ENCODE measurements at regions not wholly inside any gene's neighbourhood (a gene's known extent, or its start where the extent isn't known, plus 50 kb on each side); places are given as distances from the start of the nearest gene placed in this dataset.

DNA sequence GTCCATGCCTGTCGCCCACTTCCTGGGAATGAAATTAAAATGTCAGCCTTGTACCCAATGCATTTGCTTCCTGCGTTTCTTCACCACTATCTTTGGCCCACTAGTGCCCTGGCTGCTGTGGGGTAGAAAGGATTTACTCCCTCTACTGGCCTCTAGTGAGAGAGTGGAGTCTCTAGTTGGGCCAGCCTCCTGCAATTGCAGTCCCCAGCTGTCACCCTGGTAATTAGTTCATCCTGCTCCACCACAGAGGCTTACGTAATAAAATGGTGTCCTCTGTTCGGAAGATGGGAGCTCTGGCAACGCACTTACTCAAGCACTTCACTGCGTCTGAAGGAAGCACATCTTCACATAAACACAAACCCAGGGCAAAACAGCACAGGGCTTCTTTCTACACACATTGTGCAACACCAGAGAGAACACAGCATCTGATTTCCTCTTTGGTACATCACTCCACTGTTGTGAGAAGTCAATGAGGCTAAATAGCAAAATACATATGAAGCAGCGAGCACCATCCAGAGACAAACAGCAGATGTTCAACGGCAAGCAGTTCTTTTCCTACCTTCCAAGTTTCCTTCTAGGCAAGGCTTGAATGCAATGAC lies 274.6 kb downstream of the LRATD1 start:
- no peak for DNase-seq (ENCODE audit: low read depth in 2 of 2)

DNA sequence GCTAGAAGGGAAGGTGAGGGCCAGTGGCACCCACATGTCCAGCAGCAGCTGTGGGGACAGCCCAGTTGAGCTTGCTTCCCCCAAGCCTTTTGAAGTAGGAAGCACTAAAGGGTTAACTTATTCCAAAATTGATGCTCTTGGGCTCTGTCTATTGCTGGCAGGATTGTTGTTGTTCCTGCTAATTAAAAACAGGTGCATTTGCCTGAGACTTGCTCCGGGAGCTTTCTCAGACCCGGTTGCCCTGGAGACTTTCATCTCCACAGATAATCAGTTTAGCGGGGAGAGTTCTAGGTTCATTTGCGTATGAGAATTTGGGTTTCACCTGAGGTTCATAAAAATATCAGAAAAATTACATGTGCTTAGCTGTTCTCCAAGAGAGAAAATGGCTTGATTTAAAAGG lies 277.3 kb downstream of the LRATD1 start:
- DNase-seq (ENCODE audit: low read depth in 2 of 2) = no peak

DNA sequence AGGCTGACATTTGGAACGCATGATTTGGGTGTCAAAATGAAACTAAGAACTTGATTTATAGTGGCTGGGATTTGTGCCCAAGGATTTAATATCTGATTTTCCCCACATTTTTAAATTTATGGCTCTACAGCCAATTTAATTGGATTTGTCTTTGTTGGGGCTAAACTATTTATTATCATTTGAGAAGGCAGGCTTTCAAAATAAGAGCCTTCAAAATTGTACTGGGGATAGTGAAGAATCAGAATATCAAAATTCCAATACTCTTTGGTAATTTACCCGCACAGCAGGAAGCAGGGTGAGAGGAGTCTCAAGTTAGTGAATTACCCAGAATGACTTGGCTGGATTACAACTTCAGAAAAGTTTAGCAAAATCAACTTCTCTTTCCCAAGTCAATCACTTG lies 278.1 kb downstream of the LRATD1 start:
- no peak for DNase-seq (ENCODE audit: low read depth in 2 of 2)

DNA sequence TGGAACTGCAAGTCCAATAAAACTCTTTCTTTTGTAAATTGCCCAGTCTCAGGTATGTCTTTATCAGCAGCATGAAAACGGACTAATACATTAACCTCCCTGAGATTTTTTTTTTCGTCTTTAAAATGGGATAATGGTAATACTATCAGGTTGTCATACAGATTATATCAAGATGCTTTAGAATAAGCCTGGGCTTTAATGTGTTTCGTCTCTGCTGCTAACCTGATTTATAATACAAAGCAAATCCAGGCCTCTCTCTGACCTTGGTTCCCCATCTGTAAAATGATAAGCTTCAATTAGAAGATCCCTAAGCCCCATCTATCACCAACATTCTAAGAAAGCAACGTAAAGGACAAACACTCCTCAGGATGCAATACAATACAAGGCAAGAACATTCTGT lies 283.5 kb downstream of the LRATD1 start:
- DNase-seq (ENCODE audit: low read depth in 2 of 2) = no peak

DNA sequence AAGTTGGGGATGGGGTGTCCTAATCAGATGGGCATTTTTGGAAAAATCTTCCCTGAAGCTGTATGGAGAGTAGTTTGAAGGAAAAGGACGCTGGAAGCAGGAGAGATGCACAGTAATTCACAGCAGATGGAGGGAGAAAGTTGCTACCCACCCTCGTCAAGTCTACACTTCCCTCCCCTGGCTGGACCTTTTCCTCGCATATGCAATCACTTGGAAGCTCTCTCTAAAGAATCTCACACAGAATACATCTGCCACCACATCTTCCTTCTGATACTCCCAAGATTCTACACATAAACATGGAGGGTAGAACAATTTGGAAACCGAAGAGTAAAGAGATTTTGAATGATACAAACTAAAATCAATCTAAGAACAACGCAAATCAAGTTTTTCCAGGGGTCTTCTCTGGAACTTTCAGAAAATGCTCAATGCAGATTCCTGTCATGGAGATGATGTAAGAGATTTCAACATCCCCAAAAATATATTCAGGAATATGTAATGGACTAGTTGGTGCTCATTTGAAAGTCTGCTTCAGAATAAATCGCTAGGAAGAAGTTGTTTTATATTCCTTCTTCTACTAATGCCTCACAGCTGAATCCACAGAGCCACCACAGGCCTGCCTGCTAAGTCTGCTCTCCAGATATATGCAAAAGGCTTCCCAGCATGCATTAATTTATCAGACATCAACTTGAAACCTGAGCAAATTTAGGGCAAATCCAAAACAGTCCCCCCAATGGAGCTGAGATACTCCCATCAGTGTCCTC lies 291.5 kb downstream of the LRATD1 start:
- no peak for DNase-seq (ENCODE audit: low read depth in 2 of 2)

DNA sequence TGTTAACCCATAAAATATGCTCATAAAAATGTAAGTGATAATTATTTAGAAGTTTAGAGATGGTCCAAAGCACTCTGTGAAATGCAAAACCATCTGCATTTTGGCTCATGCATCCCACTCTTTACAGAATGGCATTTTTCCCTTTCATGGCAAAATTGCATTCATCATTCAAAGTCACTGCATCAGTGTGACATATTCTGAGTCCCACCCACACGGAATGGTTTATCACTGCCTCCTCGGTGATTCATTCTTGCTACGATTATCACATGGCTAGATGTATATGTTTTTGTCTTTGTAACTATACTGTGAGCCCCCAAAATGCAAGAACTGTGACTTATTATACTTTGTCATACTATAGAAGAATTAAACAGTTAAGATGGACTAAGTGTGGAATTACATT lies 293.0 kb downstream of the LRATD1 start:
- DNase-seq (ENCODE audit: low read depth in 2 of 2) = no peak

DNA sequence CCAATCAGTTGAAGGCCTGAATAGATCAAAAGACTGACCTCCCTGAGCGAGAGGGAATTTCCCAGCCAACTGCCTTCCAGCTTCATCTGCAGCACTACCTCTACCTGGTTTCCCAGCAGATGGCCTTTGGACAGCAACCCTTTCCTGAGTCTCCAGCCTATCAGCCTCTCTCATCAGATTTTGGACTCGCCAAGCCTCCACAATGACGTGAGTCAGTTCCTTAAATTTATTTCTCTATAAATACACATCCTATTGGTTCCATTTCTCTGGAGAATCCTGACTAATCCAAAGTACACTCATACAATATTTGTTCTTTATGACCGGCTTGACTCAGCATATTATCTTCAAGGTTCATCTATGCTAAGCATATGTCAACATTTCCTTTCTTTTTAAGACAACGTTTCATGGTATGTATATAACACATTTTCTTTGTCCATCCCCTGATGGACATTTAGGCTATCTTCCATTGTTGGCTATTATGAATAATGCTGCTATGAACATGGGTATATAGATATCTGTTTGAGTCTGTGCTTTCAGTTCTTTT lies 294.6 kb downstream of the LRATD1 start:
- DNase-seq (ENCODE audit: low read depth in 2 of 2) = no peak

DNA sequence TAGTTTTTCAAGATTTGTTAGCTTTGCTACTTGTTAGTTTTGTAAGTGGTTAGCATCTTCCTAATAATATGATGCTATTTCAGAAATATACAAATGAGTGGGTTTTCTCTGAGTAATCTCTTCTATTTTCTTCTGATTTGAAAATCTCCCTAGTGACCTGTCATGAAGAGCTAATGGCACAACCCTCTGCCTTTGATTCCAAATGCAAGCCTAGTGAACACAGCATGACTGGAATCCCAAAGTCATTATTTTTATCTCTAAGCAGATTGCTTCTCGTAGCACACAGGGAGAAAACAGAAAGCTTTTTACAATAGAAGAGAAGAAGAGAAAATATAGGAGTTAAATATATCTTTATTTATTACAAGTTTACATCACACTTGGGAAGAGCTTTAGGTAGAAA lies 295.5 kb downstream of the LRATD1 start:
- DNase-seq (ENCODE audit: low read depth in 2 of 2) = no peak

DNA sequence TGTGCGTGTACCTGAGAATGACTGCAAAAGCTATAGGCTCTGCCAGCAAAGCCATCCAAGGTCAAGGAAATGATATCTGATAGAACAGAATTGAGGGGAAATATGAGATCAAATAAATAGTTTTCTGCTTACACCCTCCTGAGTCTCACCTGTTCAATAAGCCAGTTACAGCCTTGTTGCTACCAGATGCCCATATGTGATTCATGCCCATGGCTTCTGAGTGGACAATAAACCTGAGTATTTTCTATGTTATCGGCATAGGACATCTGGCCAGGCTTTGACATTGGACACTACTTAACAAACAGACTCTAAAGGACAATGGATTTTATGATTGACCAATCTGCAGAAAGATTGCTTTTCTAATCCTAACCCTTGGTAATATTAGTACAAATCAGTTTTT lies 297.9 kb downstream of the LRATD1 start:
- no peak for DNase-seq (ENCODE audit: low read depth in 2 of 2)

DNA sequence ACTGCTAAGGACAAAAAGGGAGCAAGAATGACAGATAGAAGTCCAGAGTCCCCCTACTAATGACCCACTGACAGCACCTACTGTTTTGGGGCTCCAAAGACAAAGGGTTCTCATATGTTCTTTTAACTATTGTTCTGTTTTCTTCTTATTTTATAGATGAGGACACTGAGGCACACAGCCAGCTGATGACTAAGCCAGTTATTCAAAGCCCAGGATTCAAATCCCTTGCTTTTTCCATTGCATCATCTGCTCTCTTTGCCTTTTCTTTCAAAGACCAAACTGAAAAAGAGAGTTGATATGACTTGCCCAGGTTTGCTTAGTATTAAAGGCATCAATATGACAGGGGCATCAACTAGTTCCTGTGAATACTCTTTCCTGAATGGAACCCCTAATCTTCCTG lies 299.8 kb downstream of the LRATD1 start:
- no peak for DNase-seq (ENCODE audit: low read depth in 2 of 2)

DNA sequence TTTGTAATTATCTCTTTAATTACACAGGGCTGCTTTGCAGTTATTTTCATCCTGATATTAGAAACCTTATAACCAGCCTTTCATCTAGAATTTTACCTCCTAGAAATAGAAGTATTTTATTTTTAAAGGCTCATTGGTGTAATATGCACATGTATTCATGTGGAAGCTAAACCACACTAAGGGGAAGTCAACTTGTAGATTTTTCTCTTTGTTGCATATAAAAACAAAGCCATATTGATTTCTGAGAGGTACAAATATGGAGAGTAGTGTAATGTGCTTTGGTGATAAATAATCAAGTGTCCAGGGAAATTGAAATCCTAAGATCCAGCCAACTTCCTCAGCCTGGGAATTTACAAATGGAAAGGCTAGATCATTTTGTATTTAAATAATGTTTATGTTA lies 301.2 kb downstream of the LRATD1 start:
- no peak for DNase-seq (ENCODE audit: low read depth in 2 of 2)

DNA sequence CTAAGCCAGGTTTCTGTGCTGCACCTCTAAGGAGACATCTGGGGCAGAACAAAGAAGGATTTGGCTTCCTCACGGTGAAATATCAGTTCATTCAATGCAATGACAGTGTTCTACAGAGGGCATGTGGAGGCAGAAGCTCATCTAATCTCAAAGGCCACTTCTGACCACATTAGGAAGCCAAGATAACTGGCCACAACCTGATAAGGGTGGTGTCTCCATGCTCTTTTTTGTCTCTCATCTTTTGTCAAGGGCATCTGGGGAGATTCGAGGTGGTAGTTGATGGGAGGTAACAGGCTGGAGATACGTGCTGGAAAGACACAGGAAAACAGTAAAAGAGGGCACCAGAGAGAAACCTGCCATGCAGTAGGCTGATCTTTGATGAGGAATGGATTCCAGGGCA lies 303.9 kb downstream of the LRATD1 start:
- no peak for DNase-seq (ENCODE audit: low read depth in 2 of 2)

DNA sequence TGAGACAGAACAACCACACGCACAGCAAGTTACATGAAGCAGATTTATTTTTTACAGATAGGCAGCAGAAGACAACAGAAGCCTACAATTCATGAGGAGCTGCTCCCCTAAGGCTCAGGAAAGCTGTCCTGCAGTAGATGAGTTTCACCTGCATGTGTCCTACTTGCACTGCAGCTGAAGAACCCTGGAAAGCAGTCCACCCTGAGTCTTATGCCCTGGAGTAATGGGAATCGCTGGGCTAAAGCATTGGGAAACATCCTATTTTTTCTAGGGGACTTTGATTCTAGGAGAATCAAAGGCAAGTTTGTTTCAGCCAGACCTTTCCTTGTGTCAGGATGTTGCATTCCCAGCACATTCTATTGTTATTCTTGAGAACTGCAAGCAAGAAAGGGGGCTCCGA lies 304.8 kb downstream of the LRATD1 start:
- DNase-seq (ENCODE audit: low read depth in 2 of 2) = no peak

DNA sequence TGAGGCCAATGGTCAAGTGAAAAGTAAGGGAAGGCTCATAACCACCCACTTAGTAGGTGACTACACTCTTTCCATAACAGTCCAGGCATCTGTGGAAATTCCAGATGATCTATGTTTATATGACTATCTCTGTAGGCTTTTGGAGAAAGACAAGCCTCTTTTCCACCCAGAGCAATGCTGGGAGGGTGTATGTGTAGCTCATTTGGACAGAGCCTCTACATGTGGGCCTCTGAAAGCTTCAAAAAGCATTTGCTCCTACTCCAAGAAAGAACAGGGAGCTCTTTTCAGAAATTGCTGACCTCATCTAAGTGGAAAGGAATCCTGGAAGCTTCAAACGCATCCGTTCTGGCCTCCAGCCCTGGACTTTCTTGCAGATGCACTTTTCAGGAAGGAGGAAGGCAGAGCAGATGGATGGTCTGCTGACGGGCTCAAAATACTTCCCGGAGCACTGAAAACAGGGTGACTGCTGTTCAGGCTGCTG lies 308.7 kb downstream of the LRATD1 start:
- no peak for DNase-seq (ENCODE audit: low read depth in 2 of 2)

DNA sequence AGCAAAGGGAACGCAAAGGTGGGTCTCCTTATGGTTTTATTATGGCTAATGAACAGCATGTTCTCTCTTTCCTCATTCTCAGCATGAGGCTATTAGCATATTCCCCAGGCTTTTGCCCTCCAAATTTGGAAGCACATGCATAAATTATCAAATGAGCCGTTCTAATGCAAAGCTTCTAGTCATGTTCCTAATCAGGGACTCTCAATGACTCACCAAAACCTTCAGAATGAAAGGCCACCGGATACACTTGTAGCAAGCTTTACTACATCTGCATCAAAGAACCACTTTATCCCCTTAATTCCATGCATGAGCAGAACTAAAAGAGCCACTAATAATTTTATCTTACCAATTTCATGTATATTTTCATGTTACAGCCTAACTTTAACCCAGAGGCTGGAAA lies 310.5 kb downstream of the LRATD1 start:
- no peak for DNase-seq (ENCODE audit: low read depth in 2 of 2)

DNA sequence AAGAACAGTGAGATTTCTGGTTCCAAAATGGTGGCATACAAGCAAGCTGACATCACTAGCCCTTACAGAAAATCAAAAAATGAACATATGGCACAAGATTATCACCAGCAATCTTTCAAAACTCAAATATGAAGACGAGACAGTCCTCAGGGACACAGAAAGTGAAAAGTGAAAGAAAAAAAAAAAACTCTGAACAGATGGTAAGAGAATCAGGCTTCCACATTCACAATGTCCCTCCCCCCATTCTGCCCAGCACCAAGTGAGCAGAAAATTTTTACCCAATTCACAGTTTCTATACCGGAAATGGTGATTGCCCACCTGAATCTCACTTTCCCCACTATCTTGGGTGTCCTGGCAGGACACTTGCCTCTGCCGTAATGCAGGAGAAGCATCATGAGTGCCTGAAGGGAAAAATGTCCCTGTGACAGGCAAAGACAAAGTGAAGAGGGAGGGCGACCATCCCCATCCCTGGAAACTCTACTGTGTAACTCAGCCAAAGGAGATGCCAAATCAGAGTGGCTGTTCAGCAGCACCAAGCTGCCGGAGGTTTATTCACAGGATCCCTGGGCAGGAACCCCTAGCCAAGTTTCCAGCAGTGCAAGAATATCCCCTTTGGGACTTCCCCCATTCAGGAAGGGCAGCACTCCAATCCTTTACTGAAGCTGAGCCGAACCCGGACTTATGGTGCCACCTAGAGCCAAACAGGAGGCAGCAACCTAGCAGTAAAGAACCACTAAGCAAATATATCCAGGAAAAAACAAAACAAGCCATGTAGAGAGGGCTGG lies 312.2 kb downstream of the LRATD1 start:
- no peak for DNase-seq (ENCODE audit: low read depth in 2 of 2)

DNA sequence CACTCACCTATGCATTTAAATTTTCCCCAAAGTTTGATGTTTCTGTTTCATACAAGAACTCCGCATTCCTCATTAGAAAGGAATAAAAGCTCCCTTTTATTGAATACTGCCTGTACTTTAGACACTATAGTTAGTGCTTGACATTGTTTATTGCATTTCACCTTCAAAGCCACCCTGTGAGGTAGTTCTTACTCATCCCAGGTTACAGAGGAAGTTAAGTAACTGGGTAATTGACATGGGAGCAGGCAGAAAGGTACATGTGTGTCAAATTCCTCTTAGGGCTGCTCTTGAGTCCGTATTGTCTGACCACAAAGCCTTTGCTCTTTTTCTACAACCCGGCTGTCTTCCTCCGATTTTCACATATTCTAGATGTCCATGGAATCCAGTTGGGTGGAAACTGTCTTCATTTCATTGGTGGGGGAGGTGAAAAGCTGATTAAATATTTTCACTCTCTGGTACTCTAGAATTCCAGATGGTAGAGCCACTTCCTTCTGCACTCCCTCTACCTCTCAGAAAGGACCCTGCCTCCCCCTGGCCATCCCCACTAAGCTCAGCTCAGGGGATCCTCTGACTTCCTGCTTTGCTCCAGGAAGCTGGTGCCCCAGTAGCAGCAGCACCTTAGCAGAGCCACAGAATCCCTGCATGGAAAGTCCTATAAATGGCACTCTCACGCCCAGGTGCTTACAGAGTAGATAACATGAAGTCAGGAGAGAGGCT lies 319.2 kb downstream of the LRATD1 start:
- no peak for DNase-seq (ENCODE audit: low read depth in 2 of 2)

DNA sequence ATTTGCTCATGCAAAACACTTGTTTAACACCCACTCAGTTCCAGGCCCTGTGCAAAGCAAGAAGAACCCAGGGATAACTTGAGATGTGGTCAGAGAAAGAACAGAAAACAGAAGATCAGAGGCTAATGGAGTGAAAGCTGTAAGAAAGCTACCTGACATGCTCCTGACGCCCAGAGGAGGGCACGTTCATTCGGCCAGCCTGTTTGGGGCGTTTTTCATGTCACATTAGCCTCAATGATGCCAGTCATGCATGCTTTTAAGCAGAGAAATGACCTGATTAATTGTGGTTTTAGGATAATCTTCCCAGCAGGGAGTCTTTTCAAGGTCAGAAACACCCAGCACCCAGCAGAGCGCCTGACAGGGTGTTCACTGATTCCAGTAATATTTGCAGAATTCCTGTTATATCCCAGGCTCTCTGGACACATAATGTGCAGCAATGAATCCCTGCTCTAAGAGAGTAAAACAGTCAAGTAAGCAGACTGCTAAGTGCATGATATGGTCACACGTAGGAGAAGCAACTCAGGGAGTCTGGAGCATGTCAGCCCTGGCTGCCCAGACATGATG lies 320.0 kb downstream of the LRATD1 start:
- DNase-seq (ENCODE audit: low read depth in 2 of 2) = no peak

DNA sequence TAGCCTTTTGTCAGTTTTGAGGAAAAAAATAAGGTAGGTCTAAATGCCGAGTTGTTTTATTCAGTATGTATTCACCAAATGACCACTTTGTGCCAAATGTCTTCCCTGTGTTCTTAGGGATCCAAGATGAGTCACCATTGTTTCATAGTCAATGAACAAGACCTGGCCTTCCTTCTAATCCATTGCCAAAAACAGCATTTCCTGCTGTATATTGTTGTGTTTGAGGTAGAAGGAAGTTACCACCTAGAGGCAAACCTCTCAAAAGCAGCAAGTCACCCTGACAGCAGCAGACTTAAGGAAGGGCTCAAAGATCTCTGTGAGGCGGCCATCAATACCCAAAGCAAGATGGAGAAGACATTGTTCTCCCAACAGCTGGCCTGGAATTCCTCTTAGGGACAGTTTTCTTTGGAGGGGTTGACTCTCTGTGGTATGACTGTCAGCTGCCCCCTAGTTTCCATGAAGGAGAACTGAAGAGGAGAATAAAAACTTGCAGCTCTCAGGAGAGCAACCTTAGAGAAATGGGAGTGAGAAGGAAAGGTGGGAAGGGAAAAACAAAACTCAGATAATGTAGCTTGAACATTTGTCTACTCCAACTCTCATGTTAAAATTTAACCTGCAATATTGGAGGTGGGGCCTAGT lies 328.3 kb downstream of the LRATD1 start:
- no peak for DNase-seq (ENCODE audit: low read depth in 2 of 2)

DNA sequence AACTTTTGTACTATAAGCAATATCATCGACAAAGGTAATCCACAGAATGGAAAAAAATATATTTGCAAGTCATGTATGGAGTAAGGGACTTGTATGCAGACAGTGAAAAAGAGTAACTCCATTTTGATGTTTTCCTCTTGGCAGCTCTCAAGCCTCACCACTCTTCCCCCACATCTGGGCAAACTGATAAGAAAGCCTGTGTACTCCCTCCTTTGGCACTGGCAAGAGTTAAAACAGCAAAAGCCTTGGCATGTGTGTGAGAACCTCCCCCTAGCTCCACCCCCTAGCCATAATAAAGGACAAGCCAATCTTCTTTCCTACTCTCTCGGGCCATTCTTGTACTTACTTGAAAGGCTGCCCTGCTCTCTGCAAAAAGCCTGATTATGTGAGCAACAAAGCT lies 335.2 kb downstream of the LRATD1 start:
- DNase-seq (ENCODE audit: low read depth in 2 of 2) = no peak

DNA sequence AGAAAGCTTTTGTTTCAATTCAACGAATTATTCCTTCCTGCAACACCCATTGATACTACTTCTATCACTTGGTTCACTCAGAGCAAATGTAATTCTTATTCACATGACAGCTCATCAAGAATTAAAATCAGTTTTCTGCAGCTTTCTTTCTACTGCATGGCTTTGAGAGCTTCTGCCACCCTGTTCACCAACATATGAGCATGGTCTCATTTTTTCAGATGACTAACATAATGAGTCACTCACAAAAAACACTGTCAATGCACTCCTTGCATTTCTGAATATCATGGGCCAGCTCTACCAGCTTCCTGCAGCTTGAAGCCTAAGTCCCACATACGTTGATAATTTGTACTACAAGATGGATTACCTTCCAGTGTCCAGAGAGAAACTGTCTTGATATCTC lies 342.9 kb downstream of the LRATD1 start:
- DNase-seq (ENCODE audit: low read depth in 2 of 2) = no peak

Measured in stimulated activated CD8-positive, alpha-beta memory T cell treated with anti-CD3 and anti-CD28 coated beads, Interleukin-2, amount 100 ng/mL, for 48 hours (primary cell).